HCT116 (cell line): ENCODE measurements at regions not wholly inside any gene's neighbourhood (a gene's known extent, or its start where the extent isn't known, plus 50 kb on each side); places are given as distances from the start of the nearest gene placed in this dataset.

Source experiments
- POLR2A ChIP-seq: IDR thresholded peaks from 2 replicates; pipeline ENCODE4 v1.7.0; 2011; ENCODE audit warnings: borderline replicate concordance; ENCODE audit not compliant: insufficient read depth, insufficient read length; ENCODE audit errors: extremely low read depth
- SP1 ChIP-seq: IDR thresholded peaks from 2 replicates; pipeline ENCODE4 v1.6.1; 2012; ENCODE audit warnings: low read depth
- ZNF274 ChIP-seq: fragments of 200-500 bp; sonication (Bioruptor generic); IDR thresholded peaks from 2 replicates; pipeline ENCODE4 v1.6.1; 2014; ENCODE audit warnings: mild to moderate bottlenecking, low read depth, low read length, inconsistent platforms
- TF ChIP-seq, protein P1 (sequence below), 3 experiments: fragments of 200-600 bp in 1 of 3; sonication (generic) in 1 of 3; IDR thresholded peaks in 2 of 3; conservative IDR thresholded peaks in 1 of 3; 2 replicates each; pipeline ENCODE4 v1.5.1; 2012 to 2017; ENCODE audit warnings: low read depth in 2 of 3, low read length in 2 of 3, antibody characterized with exemption in 1 of 3, borderline replicate concordance in 1 of 3, control low read depth in 1 of 3, mild to moderate bottlenecking in 1 of 3, mixed read lengths in 1 of 3, mixed run types in 1 of 3, moderate library complexity in 1 of 3; ENCODE audit not compliant: insufficient read depth in 1 of 3
- TF ChIP-seq, protein P2 (sequence below): IDR thresholded peaks from 2 replicates; pipeline ENCODE4 v1.6.1; 2011; ENCODE audit warnings: mild to moderate bottlenecking, low read length, moderate library complexity; ENCODE audit not compliant: insufficient replicate concordance; ENCODE audit errors: extremely low read depth
- TF ChIP-seq, protein P3 (sequence below): IDR thresholded peaks from 2 replicates; pipeline ENCODE4 v1.6.1; 2012

GRCh38 chr10:62710182-62710581 lies 94.3 kb upstream of the ADO start:
- TF ChIP-seq, protein P1, sequence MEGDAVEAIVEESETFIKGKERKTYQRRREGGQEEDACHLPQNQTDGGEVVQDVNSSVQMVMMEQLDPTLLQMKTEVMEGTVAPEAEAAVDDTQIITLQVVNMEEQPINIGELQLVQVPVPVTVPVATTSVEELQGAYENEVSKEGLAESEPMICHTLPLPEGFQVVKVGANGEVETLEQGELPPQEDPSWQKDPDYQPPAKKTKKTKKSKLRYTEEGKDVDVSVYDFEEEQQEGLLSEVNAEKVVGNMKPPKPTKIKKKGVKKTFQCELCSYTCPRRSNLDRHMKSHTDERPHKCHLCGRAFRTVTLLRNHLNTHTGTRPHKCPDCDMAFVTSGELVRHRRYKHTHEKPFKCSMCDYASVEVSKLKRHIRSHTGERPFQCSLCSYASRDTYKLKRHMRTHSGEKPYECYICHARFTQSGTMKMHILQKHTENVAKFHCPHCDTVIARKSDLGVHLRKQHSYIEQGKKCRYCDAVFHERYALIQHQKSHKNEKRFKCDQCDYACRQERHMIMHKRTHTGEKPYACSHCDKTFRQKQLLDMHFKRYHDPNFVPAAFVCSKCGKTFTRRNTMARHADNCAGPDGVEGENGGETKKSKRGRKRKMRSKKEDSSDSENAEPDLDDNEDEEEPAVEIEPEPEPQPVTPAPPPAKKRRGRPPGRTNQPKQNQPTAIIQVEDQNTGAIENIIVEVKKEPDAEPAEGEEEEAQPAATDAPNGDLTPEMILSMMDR (IDR thresholded peaks at IDR 0.05 in 2 of 3, conservative IDR thresholded peaks at IDR 0.05 in 1 of 3; ENCODE audit: borderline replicate concordance in 1 of 3, insufficient read depth in 1 of 3, low read depth in 2 of 3, low read length in 2 of 3), result no peak
- TF ChIP-seq, protein P2, sequence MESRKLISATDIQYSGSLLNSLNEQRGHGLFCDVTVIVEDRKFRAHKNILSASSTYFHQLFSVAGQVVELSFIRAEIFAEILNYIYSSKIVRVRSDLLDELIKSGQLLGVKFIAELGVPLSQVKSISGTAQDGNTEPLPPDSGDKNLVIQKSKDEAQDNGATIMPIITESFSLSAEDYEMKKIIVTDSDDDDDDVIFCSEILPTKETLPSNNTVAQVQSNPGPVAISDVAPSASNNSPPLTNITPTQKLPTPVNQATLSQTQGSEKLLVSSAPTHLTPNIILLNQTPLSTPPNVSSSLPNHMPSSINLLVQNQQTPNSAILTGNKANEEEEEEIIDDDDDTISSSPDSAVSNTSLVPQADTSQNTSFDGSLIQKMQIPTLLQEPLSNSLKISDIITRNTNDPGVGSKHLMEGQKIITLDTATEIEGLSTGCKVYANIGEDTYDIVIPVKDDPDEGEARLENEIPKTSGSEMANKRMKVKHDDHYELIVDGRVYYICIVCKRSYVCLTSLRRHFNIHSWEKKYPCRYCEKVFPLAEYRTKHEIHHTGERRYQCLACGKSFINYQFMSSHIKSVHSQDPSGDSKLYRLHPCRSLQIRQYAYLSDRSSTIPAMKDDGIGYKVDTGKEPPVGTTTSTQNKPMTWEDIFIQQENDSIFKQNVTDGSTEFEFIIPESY, result no peak
- TF ChIP-seq, protein P3, sequence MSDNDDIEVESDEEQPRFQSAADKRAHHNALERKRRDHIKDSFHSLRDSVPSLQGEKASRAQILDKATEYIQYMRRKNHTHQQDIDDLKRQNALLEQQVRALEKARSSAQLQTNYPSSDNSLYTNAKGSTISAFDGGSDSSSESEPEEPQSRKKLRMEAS, result no peak
- no peak for TF ChIP-seq SP1
- no peak for TF ChIP-seq POLR2A
- no peak for TF ChIP-seq ZNF274
